ENCODE measurements at regions not wholly inside any gene's neighbourhood (a gene's known extent, or its start where the extent isn't known, plus 50 kb on each side); places are given as distances from the start of the nearest gene placed in this dataset.

GRCh38 chr3:175885231-175885766, 1026.2 kb downstream of the NAALADL2 start:
- Histone ChIP-seq H3K23ac (ENCODE audit: insufficient read length, low read depth, low read length) (no peak overlapping the region), H2AFZ (ENCODE audit: low read length) (no peak overlapping the region), H3K18ac (ENCODE audit: insufficient read length, low read depth, low read length) (no peak overlapping the region), H2BK15ac (ENCODE audit: low read depth, low read length) (no peak overlapping the region), H3K4me2 (ENCODE audit: insufficient read depth, insufficient read length, low read length) (no peak overlapping the region), H3K9me3 (ENCODE audit: control insufficient read depth, low read depth, low read length) (no peaks in the 10 kb centered on the region), H3T11ph (ENCODE audit: low read length) (no peak overlapping the region), H3K14ac (ENCODE audit: insufficient read depth, low read length) (no peak overlapping the region), H4K8ac (replicated peaks; ENCODE audit: insufficient read length, low read depth, low read length) (no peak overlapping the region), H2AK5ac (ENCODE audit: insufficient read length, low read length) (no peak overlapping the region), H2BK20ac (ENCODE audit: low read depth, low read length, poor library complexity, severe bottlenecking) (no peak overlapping the region), H4K20me1 (ENCODE audit: control insufficient read depth, insufficient read depth, insufficient read length) (no peaks in the 10 kb centered on the region), H3K27me3 (ENCODE audit: insufficient read depth, low read length) (no peaks in the 10 kb centered on the region), H3K23me2 (ENCODE audit: insufficient read length, low read depth, low read length, poor library complexity, severe bottlenecking) (no peaks in the 10 kb centered on the region), H3K56ac (ENCODE audit: insufficient read length, low read depth, low read length) (no peak overlapping the region), H4K91ac (ENCODE audit: insufficient read length, low read depth, low read length) (no peak overlapping the region), H2BK12ac (ENCODE audit: insufficient read length, low read depth, low read length) (no peak overlapping the region), H3K79me2 (ENCODE audit: insufficient read depth, low read length) (no peaks in the 10 kb centered on the region), H3K27ac (ENCODE audit: insufficient read length, low read depth, low read length) (no peak overlapping the region), H3K4ac (ENCODE audit: low read depth, low read length) (no peak overlapping the region), H3K9ac (ENCODE audit: extremely low read depth, insufficient read length, low read length) (no peak overlapping the region), H2BK120ac (ENCODE audit: low read depth, low read length, poor library complexity, severe bottlenecking) (no peak overlapping the region), H2BK5ac (ENCODE audit: insufficient read length, low read length) (no peak overlapping the region), H3K79me1 (ENCODE audit: insufficient read depth, low read depth, low read length, poor library complexity, severe bottlenecking) (no peaks in the 10 kb centered on the region), H4K5ac (ENCODE audit: insufficient read length, low read depth, low read length) (no peak overlapping the region), H3K4me1 (ENCODE audit: insufficient read depth, low read length) (no peaks in the 10 kb centered on the region)
- H3K9me3 Mint-ChIP-seq = peaks cover 5 to 8% of the 10 kb centered on the region in 2 experiments
- H3K4me3 Mint-ChIP-seq = no peak overlapping the region
- TF ChIP-seq CTCF (conservative IDR thresholded peaks at IDR 0.05) = no peak
- H3K4me1 Mint-ChIP-seq = no peaks in the 10 kb centered on the region
- no peak for DNase-seq
- no peaks in the 10 kb centered on the region for H3K27me3 Mint-ChIP-seq (ENCODE audit: low read depth)
- no peak overlapping the region for H3K27ac Mint-ChIP-seq
- WGBS (ENCODE audit: extremely low coverage, insufficient read length, low lambda C conversion rate) = no CpG with 5 or more reads among the region's 10 CpGs
- H3K36me3 Mint-ChIP-seq (ENCODE audit: insufficient read depth in 1 of 3, low read depth in 3 of 3) = peaks cover 4 to 10% (median 5%) of the 10 kb centered on the region in 3 experiments; a peak in 6 of 7 replicates

Data from H9 (cell line).